Femur (tissue), 1 donor: ENCODE measurements at regions not wholly inside any gene's neighbourhood (a gene's known extent, or its start where the extent isn't known, plus 50 kb on each side); places are given as distances from the start of the nearest gene placed in this dataset.
A peak's percentile ranks its signal among the peaks of the same experiment; 100 is the strongest.

ENCODE experiments used
- DNase-seq: peaks from one replicate; pipeline ENCODE4 v3.0.0-alpha.2; 2017

DNA sequence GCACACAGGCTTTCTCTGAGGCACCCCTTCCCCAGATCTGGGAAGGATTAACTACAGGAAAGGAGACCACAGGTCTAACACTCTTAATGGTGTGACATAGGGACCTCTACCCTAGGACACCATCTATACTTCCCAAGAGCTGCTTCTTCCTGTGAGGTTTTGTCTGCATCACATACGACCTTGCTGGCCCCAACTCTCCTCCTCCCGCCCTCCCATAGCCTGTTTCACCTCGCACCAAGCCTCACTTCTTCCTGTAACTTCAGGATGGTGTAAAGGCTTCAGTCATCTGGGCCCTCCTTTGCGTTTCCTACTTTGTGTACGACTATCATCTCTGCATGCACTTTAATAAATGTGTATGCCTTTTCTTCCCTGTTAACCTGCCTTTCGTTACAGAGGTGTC lies 274.3 kb downstream of the KLF6 start:
- no peak for DNase-seq

DNA sequence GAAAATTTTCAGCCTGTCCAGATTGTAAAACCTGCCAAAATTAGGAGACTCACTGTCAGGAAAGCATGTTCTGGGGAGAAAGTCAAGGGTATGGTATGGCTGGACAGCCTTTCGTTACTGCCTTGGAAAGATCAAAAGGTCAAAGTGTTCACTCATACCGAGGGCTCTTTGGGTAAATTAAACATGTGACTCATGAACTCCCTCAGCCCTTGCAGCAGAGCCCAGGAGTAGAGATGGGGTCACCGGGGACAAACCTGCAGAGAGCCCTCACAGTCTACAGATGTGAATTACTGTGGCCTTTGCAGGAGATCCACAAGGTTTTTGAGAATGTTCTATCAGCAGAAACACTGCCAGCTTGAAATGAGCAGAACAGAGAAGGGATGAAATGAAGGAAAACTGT lies 275.7 kb downstream of the KLF6 start:
- no peak for DNase-seq

- no peak for DNase-seq
Observed at GRCh38 chr10:3503299-3503698, 281.7 kb downstream of the KLF6 start.

DNA sequence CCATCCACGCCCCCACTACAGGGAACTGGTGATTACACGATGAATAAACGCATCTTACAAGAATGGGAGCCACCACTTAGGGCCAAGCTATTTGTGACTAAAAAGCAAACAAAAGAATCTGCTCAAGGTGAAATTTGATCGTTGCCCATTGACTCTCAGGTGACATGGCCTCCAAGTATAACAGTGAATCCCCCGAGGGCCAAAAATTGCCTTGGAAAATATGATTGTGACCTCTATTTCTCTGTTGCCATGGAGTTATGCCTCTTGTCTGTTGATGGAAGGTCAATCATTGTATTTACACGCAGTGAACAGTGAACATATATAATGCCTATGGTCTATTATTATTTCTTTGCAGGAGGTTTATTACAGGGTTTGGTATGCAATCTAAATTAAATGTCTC lies 282.3 kb downstream of the KLF6 start:
- no peak for DNase-seq

DNA sequence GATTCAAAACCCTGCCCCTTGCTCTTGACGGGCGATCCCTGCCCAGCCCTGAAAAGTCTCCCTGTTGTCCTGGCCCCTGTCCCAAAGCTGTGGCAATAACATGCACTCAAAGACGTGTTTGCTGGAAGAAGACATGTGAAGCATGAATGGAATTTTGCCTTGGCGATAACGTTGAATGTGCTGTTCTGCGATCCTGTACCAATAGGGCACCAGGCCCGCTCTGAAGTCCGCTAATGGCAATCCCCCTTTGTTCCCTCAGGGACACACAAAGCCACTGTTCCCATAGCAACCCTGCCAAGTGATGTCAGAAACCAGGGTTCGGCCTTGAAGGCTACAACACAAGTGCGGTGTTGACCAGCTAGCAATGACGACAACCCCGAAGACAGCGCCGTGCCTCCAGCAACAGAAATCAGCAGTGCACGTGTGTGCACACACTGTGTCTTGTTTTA lies 284.6 kb downstream of the KLF6 start:
- DNase-seq: peak; percentile 74

DNA sequence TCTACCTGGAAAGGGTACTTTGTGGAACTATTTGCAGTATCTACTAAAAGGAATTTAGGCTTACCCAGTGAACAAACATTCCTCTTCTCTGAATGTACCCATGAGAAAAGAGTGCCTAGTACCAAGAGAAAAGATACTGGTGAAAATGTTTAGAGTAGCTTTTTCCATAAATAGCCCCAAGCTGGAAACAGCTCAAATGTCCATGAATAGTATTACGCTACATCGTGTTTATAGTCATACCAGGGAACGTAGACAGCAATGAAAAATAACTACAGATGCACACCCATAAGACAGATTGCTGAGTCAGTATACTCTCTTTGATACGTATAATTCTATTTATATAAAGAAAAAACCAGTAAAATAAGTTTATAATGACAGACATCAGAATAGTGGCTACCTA lies 285.9 kb downstream of the KLF6 start:
- DNase-seq: no peak

DNA sequence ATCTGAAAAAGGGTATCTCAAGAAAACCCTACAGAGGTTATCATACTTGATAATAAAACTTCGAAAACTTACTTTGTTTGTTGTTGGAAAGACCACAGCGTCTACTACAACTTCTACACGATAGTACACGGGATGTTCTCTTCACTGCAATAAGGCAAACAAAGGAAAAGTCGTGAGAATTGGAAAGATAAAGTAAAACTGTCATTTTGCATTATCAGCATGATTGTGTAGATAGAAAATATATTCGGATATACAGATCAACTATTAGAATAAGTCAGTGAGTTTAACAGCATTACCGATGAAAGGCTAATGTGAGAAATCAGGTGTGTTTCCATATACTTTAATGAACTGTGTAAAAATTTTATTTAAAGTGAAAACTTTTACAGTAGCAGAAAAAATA lies 287.4 kb downstream of the KLF6 start:
- no peak for DNase-seq

DNA sequence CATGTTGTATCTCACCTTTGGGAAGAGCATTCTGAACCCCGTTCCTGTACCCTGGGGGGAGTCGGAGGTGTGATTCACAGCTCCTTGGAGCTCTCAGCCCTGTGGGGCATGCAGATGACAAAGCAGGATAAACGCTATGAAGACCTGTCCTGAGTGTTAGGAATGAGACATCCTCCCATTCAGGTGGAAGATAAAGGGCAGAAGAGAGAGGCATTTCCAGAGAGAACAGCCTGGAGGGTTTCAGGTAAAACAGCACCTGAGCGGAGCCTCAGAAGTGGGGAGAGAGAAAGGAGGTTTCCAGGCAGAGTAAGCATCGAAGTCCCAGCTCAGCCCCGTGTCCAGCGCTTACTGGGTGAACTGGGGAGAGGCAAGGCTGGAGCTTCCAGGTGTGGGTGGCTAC lies 288.9 kb downstream of the KLF6 start:
- DNase-seq: no peak

GRCh38 chr10:3495281-3495680 lies 289.7 kb downstream of the KLF6 start:
- DNase-seq: no peak

GRCh38 chr10:3494838-3495230 lies 290.2 kb downstream of the KLF6 start:
- no peak for DNase-seq

DNA sequence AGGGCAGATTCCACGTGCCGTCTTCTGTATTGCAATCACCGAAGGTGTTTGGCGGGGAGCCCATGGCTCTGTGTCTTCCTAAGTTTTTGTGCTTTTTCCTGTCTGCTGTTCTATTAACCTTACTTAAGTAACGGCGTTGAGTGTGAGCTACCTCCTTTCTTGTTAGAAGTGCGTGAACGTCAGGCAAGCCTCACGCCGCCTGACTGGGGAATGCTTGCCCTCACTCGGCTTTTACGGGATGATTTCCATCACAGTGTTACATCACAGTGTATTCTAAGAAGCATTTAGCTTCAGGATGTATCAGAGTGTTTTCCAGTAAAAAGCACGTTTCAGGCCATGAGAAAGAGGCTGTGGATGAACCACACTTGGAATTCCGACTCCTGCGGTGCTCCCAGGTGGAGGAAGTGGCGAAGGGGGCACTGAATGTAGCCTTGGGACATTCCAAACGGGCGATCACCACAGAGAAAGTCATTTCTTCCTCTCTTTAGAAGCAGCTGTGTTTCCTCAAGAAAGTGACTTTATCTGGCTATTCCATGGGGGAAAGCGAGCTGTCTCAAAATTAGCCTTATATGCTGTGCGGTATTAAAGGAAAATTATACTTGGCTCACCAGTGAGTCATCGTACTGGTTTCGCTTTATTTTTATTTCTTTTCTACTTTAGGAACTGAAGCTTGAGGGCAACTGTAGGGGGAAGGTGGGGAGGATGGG lies 290.7 kb downstream of the KLF6 start:
- no peak for DNase-seq

GRCh38 chr10:3493621-3494020 lies 291.4 kb downstream of the KLF6 start:
- no peak for DNase-seq

- no peak for DNase-seq
Observed at GRCh38 chr10:3491571-3491970, 293.4 kb downstream of the KLF6 start.

GRCh38 chr10:3487228-3487627 lies 297.8 kb downstream of the KLF6 start:
- DNase-seq: no peak

DNA sequence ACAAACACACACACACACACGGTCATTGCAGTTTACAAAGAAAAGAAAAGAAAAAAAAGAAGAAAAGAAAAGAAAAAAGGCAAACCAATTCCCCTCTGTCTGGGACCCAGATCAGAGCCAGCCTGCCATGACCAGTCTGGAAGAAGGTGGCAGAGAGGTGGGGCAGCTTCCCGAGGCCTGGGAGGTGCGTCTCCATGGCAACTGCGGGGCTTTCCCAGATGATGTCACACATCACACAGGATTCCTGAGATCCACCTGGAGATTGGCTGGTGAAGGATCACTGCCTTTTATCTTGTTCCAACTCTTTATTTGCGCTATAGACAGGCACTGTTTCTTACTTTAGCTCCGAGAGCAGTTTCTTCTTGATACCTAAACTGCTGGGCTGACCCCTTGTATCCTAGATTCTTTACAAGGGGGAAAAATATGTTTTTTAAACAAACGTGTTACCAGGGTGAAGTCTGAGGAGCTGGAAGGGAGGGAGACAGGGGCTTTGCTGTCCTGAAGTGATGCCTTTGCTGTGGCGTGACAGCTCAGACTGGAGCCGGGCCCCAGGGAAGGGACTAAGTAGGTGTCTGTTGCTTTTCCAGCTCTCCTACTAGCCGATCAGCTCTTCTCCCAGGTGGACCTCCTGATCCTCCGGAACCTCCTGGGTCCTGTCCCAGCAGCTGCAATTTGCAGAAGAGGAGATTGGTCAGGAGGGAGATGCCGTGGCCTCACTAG lies 298.5 kb downstream of the KLF6 start:
- peak; percentile 40 for DNase-seq

GRCh38 chr10:3485057-3485686 lies 299.8 kb downstream of the KLF6 start:
- peak; percentile 41 for DNase-seq

DNA sequence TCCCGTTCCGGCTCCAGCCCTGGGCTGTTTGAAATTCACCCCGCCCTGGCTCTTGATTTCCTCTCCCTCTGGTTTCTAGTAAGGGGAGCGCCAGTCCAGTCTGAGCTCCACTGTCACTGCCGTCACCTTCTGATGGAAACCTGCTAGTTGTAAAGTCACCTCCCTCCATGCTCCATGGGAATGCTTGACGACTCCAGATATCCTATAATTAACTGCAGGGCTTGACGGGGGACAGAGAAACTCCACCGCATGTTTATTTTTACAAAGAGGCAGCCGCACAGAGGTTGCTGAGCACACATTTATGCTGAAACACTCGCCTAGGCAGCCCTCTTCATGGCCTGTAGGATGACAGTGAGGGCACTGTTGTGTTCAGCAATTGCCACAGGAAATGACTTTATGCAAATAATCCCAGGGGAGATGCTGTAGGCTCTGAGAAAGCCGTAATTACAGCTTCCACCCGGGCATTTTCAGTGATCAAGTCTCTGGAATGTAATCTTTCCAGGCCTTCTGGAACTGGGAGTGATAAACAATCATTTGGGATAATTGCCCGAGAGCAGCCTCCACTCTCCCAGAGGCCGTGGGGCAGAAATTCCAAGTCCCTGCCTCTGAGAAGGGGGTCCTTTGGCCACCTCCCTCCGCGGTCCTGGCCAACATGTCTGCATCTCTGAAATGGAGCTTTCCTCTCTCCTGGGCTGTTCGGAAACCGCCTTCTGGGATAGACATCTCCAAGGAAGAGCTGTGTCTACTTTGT lies 300.5 kb downstream of the KLF6 start:
- DNase-seq: peak; percentile 56

DNA sequence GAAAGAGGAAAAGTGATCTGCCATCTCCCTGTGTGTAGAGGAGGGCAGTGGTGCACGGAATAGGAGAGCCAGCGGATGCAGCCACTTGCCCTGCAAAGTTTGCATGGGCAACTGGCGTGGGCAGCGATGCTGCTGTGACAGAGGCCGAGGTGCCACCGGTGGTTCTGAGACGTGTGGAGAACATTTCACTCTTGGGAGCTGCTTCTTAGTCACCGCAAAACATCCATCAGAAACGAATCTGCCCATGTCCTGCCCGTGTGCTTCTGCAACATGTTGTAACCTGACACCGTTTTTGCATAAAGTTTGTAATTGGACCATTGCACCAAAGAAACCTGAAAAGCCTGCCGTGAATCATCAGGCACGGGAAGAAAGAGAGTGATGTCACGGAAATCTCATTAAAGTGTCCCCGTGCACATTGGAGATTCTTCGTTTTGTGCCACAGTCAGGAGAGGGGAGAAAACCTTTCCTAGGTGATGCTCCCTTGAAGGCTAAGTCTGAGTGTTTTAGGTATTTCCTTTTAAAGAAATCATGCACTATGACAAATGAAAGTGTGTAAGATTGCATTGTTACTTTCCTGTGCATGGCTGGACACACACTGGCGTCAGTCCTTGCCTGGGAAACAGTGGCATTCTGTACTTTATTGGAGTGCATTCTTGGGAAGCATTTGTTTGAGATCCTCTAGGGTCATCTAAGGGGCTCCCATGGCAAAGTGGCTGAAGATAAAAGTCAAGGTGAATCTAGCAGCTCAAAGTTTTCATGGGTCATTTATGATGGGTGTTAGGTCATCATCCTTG lies 302.6 kb downstream of the KLF6 start:
- DNase-seq: peak; percentile 64

GRCh38 chr10:3481496-3481895 lies 303.5 kb downstream of the KLF6 start:
- DNase-seq: no peak

DNA sequence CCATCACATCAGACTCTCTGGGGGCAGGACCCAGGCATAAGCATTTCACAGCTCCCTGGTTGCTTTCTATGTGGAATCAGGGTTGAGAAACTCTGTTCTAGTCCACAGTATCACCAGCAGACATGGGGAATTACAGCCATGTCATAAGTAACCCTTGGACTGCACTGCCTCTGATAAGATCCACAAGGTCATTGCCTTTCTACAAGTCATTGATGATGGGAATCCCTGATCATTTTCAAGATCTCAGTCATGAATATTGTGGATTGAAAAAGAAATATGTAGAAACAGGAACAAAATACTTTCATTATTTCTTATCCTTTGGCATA lies 304.1 kb downstream of the KLF6 start:
- DNase-seq: no peak

- DNase-seq: no peak
Observed at GRCh38 chr10:3480281-3480989, 304.6 kb downstream of the KLF6 start.

DNA sequence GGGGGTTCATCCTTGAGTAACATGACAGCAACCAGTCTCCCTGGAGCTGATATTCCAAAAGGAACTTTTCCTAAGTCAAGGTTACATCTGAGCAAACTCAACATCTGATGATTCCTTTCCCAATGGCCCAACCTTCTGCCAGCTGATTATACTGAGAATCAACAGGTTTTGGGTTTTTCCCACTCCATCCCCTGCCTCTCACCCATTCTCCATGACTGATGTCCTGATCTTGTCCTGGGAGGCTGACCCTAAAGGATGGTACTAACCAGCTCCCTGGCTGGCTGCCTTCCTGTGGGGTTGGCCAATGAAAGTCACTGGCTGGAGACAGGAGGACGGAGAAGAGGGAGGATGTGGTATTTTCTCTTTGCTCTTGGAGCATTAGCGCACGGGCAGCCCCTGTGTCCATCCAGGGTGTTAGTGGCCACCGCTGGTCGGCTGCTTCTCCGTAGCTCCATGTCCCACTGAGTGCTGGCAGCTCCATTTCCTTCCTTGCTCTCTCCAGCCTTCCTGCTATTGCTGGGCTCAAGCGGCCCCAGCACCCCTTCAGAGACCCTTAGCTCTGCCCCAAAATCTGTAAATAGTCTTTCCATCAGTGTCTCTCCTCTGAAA lies 306.2 kb upstream of the PITRM1 start:
- no peak for DNase-seq
